Natural killer cell (primary cell): ENCODE measurements at regions not wholly inside any gene's neighbourhood (a gene's known extent, or its start where the extent isn't known, plus 50 kb on each side); places are given as distances from the start of the nearest gene placed in this dataset.

ENCODE experiments used
- ATAC-seq, 3 donors: fragments of 150-1000 bp in 2 of 3; fragments of 200-7000 bp in 1 of 3; cut with Tn5 transposase; 1 replicate in 1 of 3; 2 replicates in 2 of 3; pipeline ENCODE4 v1.10.0; 2021; ENCODE audit warnings: mild to moderate bottlenecking in 2 of 3, moderate library complexity in 2 of 3
- DNase-seq, 2 donors: peaks; one replicate each; pipeline versions ENCODE4 v3.0.0 to v3.0.0-alpha.2; 2013 to 2021; ENCODE audit warnings: mixed read lengths in 1 of 2
- H3K27ac ChIP-seq: one replicate; pipeline ENCODE4 v1.5.1; 2013; ENCODE audit warnings: mild to moderate bottlenecking, low read length
- H3K27me3 ChIP-seq: one replicate; pipeline ENCODE4 v1.6.1; 2013; ENCODE audit warnings: low read length; ENCODE audit not compliant: control insufficient read depth, insufficient read depth
- H3K36me3 ChIP-seq: one replicate; pipeline ENCODE4 v1.6.1; 2013; ENCODE audit warnings: low read length; ENCODE audit not compliant: control insufficient read depth, insufficient read depth
- H3K4me1 ChIP-seq: one replicate; pipeline ENCODE4 v1.6.1; 2013; ENCODE audit warnings: low read length; ENCODE audit not compliant: control insufficient read depth, insufficient read depth
- H3K4me3 ChIP-seq: one replicate; pipeline ENCODE4 v1.5.1; 2013; ENCODE audit warnings: low read length
- H3K9me3 ChIP-seq: one replicate; pipeline ENCODE4 v1.6.1; 2013; ENCODE audit warnings: low read length; ENCODE audit not compliant: control insufficient read depth, insufficient read depth
- H3K27ac Mint-ChIP-seq, 2 donors: one replicate each; pipeline ENCODE4 v1.8.0; 2022; ENCODE audit warnings: mild to moderate bottlenecking in 2 of 2, mixed read lengths in 2 of 2, moderate library complexity in 1 of 2
- H3K27me3 Mint-ChIP-seq, 2 donors: one replicate each; pipeline ENCODE4 v1.8.0; 2022; ENCODE audit warnings: low read depth in 2 of 2, mixed read lengths in 2 of 2
- H3K36me3 Mint-ChIP-seq: one replicate; pipeline ENCODE4 v1.8.0; 2022; ENCODE audit warnings: mixed read lengths
- H3K4me1 Mint-ChIP-seq, 2 donors: one replicate each; pipeline ENCODE4 v1.8.0; 2022; ENCODE audit warnings: mixed read lengths in 2 of 2
- H3K4me3 Mint-ChIP-seq: one replicate; pipeline ENCODE4 v1.8.0; 2022; ENCODE audit warnings: mild to moderate bottlenecking, moderate library complexity, mixed read lengths
- H3K9me3 Mint-ChIP-seq, 2 donors: one replicate each; pipeline ENCODE4 v1.8.0; 2022; ENCODE audit warnings: mixed read lengths in 2 of 2
- CTCF ChIP-seq: fragments of 200-600 bp; IDR thresholded peaks from one replicate; pipeline ENCODE4 v1.8.0; 2022; ENCODE audit warnings: antibody characterized with exemption
- WGBS: methylation state at CpG from one replicate; pipeline ENCODE4 v1.1.7; 2013; ENCODE audit warnings: missing lambda C conversion rate; ENCODE audit not compliant: insufficient coverage; 5-methylcytosine and 5-hydroxymethylcytosine counted together
- intact Hi-C: fragments of 100-400 bp; cut with micrococcal nuclease; formaldehyde crosslinking; loops from one replicate; pipeline ENCODE4 v1.14.2; 2022

DNA sequence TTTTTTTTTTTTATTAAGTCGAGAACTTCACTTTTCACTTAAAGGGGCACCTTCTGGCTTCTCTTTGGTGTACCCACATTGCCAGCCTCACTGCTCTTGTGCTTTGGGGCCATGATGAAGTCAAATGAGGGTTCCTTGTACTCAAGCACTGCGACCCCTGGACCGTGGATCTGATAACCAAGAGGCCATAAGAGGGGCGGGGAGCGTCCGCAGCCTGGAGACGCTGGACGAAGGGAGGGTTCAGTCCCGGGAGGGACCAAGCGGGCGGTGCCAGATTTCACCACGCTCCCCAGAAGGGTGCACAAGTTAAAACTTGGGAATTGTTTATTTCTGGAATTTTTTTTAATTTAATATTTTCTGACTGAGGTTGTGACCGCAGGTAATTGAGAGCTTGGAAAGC lies 53.3 kb upstream of the SOX1 start:
- Mint-ChIP-seq H3K4me1 (no peaks in the 10 kb centered on the region), H3K4me3 (no peak overlapping the region), H3K27me3 (peaks cover 0 to 4% of the 10 kb centered on the region in 2 donors), H3K27ac (no peak overlapping the region), H3K9me3 (no peaks in the 10 kb centered on the region), H3K36me3 (no peaks in the 10 kb centered on the region)
- Histone ChIP-seq H3K36me3 (no peaks in the 10 kb centered on the region), H3K27me3 (no peaks in the 10 kb centered on the region), H3K4me3 (no peak overlapping the region), H3K27ac (no peak overlapping the region), H3K9me3 (no peaks in the 10 kb centered on the region), H3K4me1 (no peaks in the 10 kb centered on the region)
- WGBS: 90% methylated on average over 13 of the region's 13 CpGs
- ATAC-seq (no peak), DNase-seq (no peak)
- intact Hi-C loops: no loop called here
- TF ChIP-seq CTCF: no peak

- no peak overlapping the region for H3K27ac ChIP-seq
- WGBS: 84% methylated on average over 26 of the region's 30 CpGs
- Mint-ChIP-seq H3K36me3 (no peaks in the 10 kb centered on the region), H3K9me3 (no peaks in the 10 kb centered on the region), H3K4me3 (no peak overlapping the region), H3K27me3 (peaks cover 0 to 8% of the 10 kb centered on the region in 2 donors), H3K4me1 (no peaks in the 10 kb centered on the region), H3K27ac (no peak overlapping the region)
- no peaks in the 10 kb centered on the region for H3K27me3 ChIP-seq
- no peak for TF ChIP-seq CTCF
- DNase-seq (no peak), ATAC-seq (no peak)
- H3K4me1 ChIP-seq: no peaks in the 10 kb centered on the region
- no peak overlapping the region for H3K4me3 ChIP-seq
- intact Hi-C loops: no loop called here
- no peaks in the 10 kb centered on the region for H3K36me3 ChIP-seq
- H3K9me3 ChIP-seq: no peaks in the 10 kb centered on the region
These were observed 52.1 kb upstream of the SOX1 start for GRCh38 chr13:112014857-112015256.
